GM12892 (cell line): ENCODE measurements at regions not wholly inside any gene's neighbourhood (a gene's known extent, or its start where the extent isn't known, plus 50 kb on each side); places are given as distances from the start of the nearest gene placed in this dataset.

Source experiments
- POLR2A ChIP-seq: IDR thresholded peaks from 2 replicates; pipeline ENCODE4 v1.6.1; 2011; ENCODE audit warnings: low read depth, low read length, control low read depth
- POLR2AphosphoS5 ChIP-seq: IDR thresholded peaks from 2 replicates; pipeline ENCODE4 v1.6.1; 2011; ENCODE audit warnings: low read depth, low read length, control low read depth
- TAF1 ChIP-seq: IDR thresholded peaks from 2 replicates; pipeline ENCODE4 v1.6.1; 2011; ENCODE audit warnings: low read depth, mild to moderate bottlenecking, control low read depth, low read length, borderline replicate concordance

DNA sequence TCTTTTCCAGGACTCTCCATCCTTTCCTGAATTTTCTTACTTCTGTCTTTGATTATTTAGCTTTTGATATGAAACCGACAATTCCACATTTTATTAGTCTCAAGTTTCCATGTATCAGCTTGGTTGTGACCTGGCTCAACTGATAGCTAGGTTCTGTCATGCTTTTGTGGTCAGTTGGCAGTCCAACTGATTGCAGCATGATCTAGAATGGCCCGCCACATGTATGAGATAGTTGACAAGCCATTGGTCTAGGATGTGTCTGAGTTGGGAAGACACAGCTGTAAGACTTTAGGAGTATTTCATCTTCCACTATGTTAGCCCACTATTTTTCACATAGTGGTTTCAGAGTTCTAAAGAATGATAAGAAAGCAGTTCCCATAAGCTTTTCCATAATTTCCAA lies 117.5 kb upstream of the GRID2 start:
- TF ChIP-seq POLR2A (no peak), POLR2AphosphoS5 (no peak), TAF1 (no peak)
